H4 (cell line): ENCODE measurements at regions not wholly inside any gene's neighbourhood (a gene's known extent, or its start where the extent isn't known, plus 50 kb on each side); places are given as distances from the start of the nearest gene placed in this dataset.

Experiments used
- DNase-seq: peaks from one replicate; pipeline ENCODE4 v3.0.0-alpha.2; 2015; ENCODE audit warnings: low spot score

DNA sequence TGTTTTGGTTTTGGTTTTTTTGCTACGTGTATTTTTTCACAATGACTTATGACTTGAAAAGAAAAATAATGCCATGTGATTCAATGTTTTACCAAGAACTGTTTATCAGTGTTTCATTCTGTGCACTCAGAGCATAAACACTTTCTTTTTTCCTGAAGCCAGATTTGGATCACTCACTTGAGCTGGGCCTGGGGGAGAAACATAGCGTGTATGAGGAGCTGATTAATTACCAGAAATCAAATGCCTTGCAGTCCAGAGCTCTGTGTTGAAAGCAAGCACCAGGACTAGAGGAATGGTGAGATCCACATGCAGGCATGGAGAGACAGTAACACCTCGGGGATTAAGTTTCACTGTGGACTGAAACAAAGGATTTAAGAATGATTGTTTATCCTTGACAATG lies 642.1 kb upstream of the ADGRL2 start:
- DNase-seq: peak; percentile 42

GRCh38 chr1:81157686-81158085 lies 643.0 kb upstream of the ADGRL2 start:
- no peak for DNase-seq

GRCh38 chr1:81156887-81157286 lies 643.8 kb upstream of the ADGRL2 start:
- DNase-seq: no peak

GRCh38 chr1:81155131-81155530 lies 645.6 kb upstream of the ADGRL2 start:
- no peak for DNase-seq

- no peak for DNase-seq
Observed at GRCh38 chr1:81151206-81151605, 649.5 kb upstream of the ADGRL2 start.

DNA sequence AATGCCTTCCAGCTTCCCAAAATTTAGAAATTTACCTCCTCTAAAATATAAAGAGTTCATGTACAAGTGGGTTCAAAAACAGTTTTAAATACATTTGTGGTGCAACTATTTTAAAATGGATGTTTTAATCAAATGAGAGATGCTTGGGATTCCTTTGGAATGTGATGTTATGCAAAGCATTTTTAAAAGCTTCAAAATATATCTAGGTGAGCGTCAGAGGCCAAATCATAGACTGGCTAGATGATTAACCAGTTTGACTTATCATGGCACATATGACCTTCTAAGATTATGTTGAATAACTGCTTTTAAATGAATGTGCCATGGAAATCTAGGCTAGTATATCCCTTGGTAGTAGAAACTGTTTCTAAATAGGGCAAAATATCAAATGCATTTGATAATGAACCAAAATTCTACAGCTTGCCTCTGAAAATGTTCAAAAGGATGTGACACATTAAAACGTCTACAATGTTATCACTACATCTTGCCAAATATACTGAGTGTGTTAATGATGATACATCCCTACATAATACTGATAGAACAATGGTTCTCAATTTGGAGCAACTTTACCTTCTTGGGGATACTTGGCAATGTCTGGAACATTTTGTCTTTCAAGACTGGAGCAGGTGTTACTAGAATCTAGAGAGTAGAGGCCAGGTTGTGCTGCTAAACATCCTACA lies 650.9 kb upstream of the ADGRL2 start:
- no peak for DNase-seq

- no peak for DNase-seq
Observed at GRCh38 chr1:81144240-81144825, 656.4 kb upstream of the ADGRL2 start.

DNA sequence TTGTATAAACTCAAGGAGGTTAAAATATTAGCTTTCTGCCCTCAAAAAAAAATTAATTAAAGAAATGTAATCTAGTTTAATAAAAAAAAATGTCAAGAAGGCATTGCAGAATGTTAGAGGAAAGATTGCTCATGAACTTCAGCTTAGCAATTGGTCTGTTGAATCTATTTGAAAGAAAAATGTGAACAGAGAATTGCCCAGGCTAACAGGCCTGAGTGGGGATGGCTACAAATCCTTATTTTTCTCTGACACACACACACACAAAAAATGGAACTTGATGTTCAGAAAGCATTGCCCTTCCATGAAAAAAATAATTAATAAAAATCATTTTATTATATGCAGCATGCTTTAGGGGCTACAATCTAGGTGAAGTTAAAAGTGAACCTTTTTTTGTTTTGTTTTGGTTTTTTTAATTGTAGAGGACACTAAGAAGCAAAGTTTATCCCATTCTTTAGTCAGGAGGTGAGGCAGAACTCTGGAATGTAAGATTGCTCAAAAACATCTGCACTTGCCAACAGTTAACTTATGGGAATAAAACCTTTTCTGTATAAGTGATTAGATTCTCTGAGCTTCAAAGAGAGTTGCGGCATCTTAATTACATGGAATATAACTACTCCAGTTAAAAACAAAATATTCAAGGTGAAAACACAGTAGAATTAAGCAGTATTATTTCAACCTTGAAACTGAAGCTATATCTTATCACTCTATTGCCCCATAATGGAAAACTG lies 658.5 kb upstream of the ADGRL2 start:
- no peak for DNase-seq

GRCh38 chr1:81135524-81135923 lies 665.2 kb upstream of the ADGRL2 start:
- no peak for DNase-seq

- DNase-seq: no peak
Observed at GRCh38 chr1:81129776-81130175, 671.0 kb upstream of the ADGRL2 start.

DNA sequence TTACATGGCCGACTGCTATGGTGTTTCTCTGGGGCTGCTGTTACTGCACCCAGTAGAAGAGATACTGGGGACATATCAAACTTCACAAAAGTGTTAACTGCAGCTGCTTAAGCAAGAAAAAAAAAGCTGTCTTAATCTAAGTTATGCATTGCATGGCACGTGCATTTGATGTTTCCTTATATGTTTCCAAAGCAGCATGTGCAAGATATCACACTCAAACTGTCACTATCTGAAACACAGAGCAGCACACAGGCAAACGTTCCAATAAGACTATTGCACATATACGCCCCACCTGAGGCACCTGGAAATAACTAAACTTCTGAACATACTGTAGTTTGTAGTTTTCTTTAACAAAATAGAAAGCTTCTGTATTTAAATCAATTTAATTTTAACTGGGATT lies 671.4 kb upstream of the ADGRL2 start:
- DNase-seq: no peak

GRCh38 chr1:81128079-81128478 lies 672.7 kb upstream of the ADGRL2 start:
- no peak for DNase-seq

GRCh38 chr1:81126989-81127581 lies 673.6 kb upstream of the ADGRL2 start:
- no peak for DNase-seq

DNA sequence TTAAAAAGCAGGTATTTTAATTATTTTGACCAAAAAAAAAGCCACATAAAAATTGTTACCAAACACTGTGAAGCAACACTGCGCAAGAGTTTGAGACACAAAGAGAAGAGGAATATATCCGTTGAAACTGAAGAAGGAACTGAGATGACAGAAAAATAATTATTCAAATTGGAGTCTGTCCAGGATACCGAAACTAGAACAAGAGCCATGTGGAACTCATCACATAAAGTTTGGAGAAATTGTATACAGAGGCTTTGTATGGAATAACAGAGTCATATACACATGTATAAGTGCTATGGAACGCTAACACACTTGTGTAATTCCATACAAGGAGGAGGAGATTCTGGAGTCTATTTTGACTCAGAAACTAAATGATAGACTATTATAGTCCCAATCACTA lies 675.1 kb upstream of the ADGRL2 start:
- DNase-seq: no peak

DNA sequence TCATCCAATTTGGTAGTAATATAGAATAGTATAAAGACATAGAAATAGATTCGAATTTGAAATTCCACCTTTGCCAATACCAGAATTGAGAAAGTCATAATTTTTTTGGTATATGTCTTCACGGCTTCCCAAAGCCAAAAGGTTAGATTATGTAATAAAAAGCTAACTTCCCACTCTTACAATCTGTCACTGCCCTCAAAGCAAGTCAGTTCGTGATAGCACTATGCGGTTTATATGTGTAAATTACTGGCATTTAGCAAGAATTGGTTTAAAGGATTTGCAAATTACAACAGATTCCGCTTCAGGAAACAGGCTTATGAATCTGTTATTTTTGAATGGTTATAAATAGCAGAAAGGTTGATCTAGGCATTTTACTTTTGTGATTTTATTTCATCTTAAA lies 679.4 kb upstream of the ADGRL2 start:
- DNase-seq: no peak

- DNase-seq: no peak
Observed at GRCh38 chr1:81119319-81119718, 681.4 kb upstream of the ADGRL2 start.

DNA sequence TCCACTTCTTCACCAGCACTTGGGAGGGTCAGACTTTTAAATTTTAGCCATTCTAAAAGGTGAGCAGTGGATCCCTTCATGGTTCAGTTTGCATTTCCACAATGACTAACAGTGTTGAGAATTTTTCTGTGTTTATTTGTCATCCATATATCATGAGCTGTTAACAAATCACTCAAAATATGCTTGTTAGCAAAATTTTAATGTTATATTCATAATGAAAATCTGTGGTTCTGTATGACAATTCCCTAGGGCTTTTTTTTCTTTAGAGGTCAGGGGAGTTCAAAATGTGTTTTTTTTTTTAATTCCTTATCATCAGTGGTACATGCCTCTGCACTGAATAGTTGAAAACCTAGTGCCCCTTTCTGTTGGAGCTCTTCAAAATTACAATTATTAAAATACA lies 682.2 kb upstream of the ADGRL2 start:
- DNase-seq: no peak

DNA sequence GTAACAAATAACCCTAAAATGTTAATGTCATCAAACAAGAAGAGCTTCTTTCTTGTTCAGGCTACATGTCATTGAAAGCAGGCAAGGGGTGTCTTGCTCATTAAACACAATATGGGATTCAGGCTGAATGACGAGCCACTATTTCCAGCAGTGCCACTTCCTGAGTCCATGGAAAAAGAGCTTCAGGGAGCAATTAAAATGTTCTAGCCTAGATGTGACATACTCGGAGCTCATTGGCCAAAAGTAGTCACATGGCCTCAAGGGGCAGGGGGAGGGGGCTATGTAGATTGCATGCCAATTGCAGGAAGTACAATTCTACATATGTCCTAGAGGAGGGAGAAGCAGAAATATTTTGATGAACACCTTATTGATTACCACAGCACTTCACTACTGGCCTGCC lies 685.3 kb upstream of the ADGRL2 start:
- no peak for DNase-seq

DNA sequence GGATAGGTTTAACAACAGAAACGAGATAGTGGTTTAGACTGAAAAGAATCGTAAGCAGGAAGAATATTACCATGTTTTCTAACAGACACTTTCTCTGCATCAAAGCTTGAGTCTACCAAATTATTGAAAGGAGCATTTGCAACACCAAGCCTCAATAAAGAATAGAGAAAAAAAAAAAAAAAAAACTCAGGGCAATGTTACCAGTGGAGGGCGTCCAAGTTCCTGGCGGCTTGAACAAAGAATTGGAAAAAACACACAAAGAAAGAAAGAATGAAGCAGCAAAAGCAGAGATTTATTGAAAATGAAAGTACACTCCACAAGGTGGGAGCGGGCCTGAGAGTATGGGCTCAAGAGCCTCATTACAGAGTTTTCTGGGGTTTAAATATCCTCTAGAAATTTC lies 686.5 kb upstream of the ADGRL2 start:
- DNase-seq: peak; percentile 5

DNA sequence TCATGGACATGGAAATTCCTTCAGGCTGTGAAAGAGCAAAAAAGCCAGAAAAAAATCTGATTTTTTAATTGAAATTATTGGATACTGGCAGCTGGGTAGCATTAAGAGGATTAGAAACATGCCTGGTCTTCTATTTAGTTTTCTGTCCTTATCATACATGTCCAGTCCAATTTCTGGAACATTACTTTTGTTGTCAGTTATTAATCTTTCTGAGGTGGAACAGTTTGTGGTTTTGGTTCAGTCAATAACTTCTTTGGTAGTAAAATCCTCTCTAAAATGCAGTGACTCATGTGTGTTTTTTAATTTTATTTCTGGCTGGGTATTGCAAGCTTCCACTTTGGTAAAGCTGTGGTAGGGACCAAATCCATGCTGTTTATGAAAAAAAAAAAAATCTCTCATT lies 687.0 kb upstream of the ADGRL2 start:
- DNase-seq: no peak

- DNase-seq: no peak
Observed at GRCh38 chr1:81111818-81112217, 688.9 kb upstream of the ADGRL2 start.

DNA sequence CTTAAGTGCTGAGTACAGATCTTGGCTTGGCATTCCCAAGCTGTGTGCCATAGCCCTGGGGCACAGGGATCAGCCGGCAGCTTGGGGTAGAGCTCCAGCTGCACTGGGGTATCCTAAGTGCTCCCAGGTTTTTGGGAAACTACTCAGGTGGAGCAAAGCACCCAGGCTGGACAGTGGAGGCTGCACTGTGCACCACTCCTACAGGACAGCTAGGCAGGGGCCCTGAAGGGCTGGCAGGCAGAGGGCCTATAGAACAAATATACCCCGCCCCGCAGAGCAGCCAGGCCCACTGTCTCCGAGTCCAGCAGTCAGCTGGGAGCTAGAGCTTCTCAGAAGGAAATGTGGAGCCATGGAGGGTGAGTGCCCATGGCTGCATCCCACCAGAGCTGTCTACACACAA lies 691.7 kb upstream of the ADGRL2 start:
- DNase-seq: no peak

DNA sequence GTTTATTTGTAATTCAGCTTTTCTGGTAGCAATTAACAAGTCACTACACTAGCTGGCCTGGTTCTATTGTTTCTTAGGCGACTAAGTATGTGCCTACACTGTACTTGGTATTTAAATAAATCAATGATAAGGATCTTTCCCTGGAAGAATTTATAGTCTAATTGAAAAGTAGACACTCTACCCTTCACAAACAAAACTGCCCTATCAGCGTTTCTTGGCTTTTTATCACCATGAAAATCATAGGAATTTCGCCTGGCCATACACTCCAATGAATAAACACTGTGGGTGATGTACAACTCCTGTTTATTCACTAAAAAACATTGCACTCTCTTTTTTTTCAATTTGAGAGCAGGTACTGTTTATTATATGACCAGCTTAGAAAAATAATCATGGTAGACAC lies 702.9 kb upstream of the ADGRL2 start:
- no peak for DNase-seq
